OCI-LY7 (cell line): ENCODE measurements at regions not wholly inside any gene's neighbourhood (a gene's known extent, or its start where the extent isn't known, plus 50 kb on each side); places are given as distances from the start of the nearest gene placed in this dataset.

Experiments
- BruUV-seq: library from RNA; stranded (reverse); fragments of 400-500 nt; replicated peaks from 2 replicates; lab custom pipeline; 2021; lab: Mats Ljungman, UMichigan
- CTCF ChIA-PET: fragments of 300-600 bp; sonication (Branson Sonifier 250); formaldehyde crosslinking; loops from one replicate; lab custom pipeline; 2022; ENCODE audit warnings: antibody characterized with exemption; ENCODE audit not compliant: unreplicated experiment; lab: Charles Lee
- POLR2A ChIA-PET: fragments of 300-600 bp; sonication (Branson Sonifier 250); formaldehyde crosslinking; loops from one replicate; lab custom pipeline; 2022; ENCODE audit warnings: antibody characterized with exemption; lab: Charles Lee
- DNase-seq: peaks from one replicate; pipeline ENCODE4 v3.0.0-alpha.2; 2015; ENCODE audit warnings: low spot score
- H2AFZ ChIP-seq: fragments of 200-600 bp; sonication (generic), shearing (Covaris generic); 2 replicates; pipeline ENCODE4 v1.6.1; 2014; ENCODE audit warnings: mild to moderate bottlenecking, antibody characterized with exemption, low read length, moderate library complexity
- H3K27ac ChIP-seq: fragments of 200-600 bp; sonication (generic); 2 replicates; pipeline ENCODE4 v1.5.1; 2014; ENCODE audit warnings: mixed run types, low read depth, mild to moderate bottlenecking, moderate library complexity, low read length, inconsistent platforms; ENCODE audit not compliant: poor library complexity, severe bottlenecking
- H3K36me3 ChIP-seq: fragments of 200-600 bp; sonication (generic); 2 replicates; pipeline ENCODE4 v1.6.1; 2014; ENCODE audit warnings: mild to moderate bottlenecking, antibody characterized with exemption, low read length, moderate library complexity, mixed read lengths; ENCODE audit not compliant: insufficient read depth
- H3K4me1 ChIP-seq: fragments of 200-600 bp; sonication (generic); 2 replicates; pipeline ENCODE4 v1.5.1; 2014; ENCODE audit warnings: mild to moderate bottlenecking, low read length; ENCODE audit not compliant: insufficient read depth, poor library complexity, severe bottlenecking
- H3K4me2 ChIP-seq: fragments of 200-600 bp; sonication (generic); 2 replicates; pipeline ENCODE4 v1.6.1; 2014; ENCODE audit warnings: mild to moderate bottlenecking, low read length
- H3K4me3 ChIP-seq: fragments of 200-600 bp; sonication (generic); 2 replicates; pipeline ENCODE4 v1.5.1; 2014; ENCODE audit warnings: mild to moderate bottlenecking, low read depth, low read length; ENCODE audit not compliant: poor library complexity, severe bottlenecking
- H3K79me2 ChIP-seq: fragments of 200-600 bp; sonication (generic); 2 replicates; pipeline ENCODE4 v1.6.1; 2016; ENCODE audit warnings: low read depth, mild to moderate bottlenecking, low read length, moderate library complexity, mixed read lengths; ENCODE audit not compliant: insufficient read depth
- H3K9me2 ChIP-seq: fragments of 200-600 bp; sonication (generic); 2 replicates; pipeline ENCODE4 v1.6.1; 2016; ENCODE audit warnings: mild to moderate bottlenecking, low read length, mixed read lengths; ENCODE audit not compliant: insufficient read depth
- H3K9me3 ChIP-seq: fragments of 200-600 bp; sonication (generic); 2 replicates; pipeline ENCODE4 v1.6.1; 2014; ENCODE audit warnings: mild to moderate bottlenecking, mixed run types, low read length, mixed read lengths
- H4K20me1 ChIP-seq: fragments of 200-600 bp; sonication (generic); 2 replicates; pipeline ENCODE4 v1.6.1; 2014; ENCODE audit warnings: mild to moderate bottlenecking, antibody characterized with exemption, low read length, moderate library complexity, mixed read lengths; ENCODE audit not compliant: insufficient read depth
- EZH2phosphoT487 ChIP-seq: fragments of 200-600 bp; sonication (generic); IDR thresholded peaks from 2 replicates; pipeline ENCODE4 v1.6.1; 2018; ENCODE audit warnings: low read depth, borderline replicate concordance, mild to moderate bottlenecking, mixed run types, antibody characterized with exemption, low read length, moderate library complexity, mixed read lengths
- intact Hi-C: fragments of 100-400 bp; cut with micrococcal nuclease; formaldehyde crosslinking; loops from one replicate; pipeline ENCODE4 v1.10.0; 2022; ENCODE audit not compliant: unreplicated experiment
- TF ChIP-seq, protein P1 (sequence below): fragments of 200-600 bp; sonication (generic); conservative IDR thresholded peaks from 2 replicates; pipeline ENCODE4 v1.5.1; 2014; ENCODE audit warnings: mild to moderate bottlenecking, antibody characterized with exemption, low read length, moderate library complexity, mixed read lengths

- TF ChIP-seq EZH2phosphoT487, result no peak
- TF ChIP-seq, protein P1, sequence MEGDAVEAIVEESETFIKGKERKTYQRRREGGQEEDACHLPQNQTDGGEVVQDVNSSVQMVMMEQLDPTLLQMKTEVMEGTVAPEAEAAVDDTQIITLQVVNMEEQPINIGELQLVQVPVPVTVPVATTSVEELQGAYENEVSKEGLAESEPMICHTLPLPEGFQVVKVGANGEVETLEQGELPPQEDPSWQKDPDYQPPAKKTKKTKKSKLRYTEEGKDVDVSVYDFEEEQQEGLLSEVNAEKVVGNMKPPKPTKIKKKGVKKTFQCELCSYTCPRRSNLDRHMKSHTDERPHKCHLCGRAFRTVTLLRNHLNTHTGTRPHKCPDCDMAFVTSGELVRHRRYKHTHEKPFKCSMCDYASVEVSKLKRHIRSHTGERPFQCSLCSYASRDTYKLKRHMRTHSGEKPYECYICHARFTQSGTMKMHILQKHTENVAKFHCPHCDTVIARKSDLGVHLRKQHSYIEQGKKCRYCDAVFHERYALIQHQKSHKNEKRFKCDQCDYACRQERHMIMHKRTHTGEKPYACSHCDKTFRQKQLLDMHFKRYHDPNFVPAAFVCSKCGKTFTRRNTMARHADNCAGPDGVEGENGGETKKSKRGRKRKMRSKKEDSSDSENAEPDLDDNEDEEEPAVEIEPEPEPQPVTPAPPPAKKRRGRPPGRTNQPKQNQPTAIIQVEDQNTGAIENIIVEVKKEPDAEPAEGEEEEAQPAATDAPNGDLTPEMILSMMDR, result no peak
- H4K20me1 ChIP-seq, result no peaks in the 10 kb centered on the region
- DNase-seq, result no peak
These were observed 117.2 kb downstream of the GATA6 start for GRCh38 chr18:22286585-22286984.

DNA sequence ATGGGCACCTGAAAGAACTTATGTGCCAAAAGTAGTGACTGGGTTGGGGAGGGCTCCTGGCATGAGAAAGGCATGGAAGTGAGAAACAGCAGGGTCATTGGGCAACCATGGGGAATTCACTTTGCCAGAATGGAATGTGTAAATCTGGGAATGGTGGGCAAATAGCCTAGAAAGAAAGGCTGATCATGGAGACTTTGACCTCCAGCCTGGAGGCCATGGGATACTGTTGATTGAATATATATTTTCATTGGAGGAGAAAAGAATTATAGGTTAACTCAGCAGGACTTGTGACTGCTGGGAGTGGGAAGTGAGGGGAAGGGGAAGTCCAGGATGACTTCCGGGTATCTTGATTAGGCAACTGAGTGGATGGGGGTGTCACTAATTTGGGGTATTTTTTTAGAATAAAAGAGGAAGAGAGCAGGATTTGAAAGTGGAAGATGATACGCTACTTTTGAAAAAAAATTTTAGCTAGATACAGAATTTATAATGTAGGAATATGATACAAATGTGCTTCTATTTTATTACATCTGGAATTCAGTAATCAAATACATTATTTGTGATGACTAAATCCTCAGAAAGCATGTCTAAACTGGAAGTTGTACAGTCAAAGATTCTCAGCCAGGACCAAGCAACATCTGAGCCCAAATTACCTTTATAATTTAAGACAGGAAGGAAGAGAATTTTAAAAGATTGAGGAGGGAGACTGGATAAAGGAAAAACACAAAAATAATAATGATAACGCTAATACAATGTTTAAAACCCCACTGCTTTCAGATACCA is 116.2 kb downstream of the GATA6 start:
- TF ChIP-seq, protein P1, result no peak
- TF ChIP-seq EZH2phosphoT487, result no peak
- no peak overlapping the region for H3K4me2 ChIP-seq
- H3K36me3 ChIP-seq, result no peaks in the 10 kb centered on the region
- no peaks in the 10 kb centered on the region for H3K79me2 ChIP-seq
- CTCF ChIA-PET, result no interaction called here
- no peak overlapping the region for H3K27ac ChIP-seq
- POLR2A ChIA-PET, result no interaction called here
- no TSS peak for BruUV-seq
- H3K9me2 ChIP-seq, result no peaks in the 10 kb centered on the region
- intact Hi-C loops, result no loop called here
- H2AFZ ChIP-seq, result no peak overlapping the region
- no peak overlapping the region for H3K4me3 ChIP-seq
- DNase-seq, result no peak
- H3K4me1 ChIP-seq, result no peaks in the 10 kb centered on the region
- no peaks in the 10 kb centered on the region for H4K20me1 ChIP-seq
- H3K9me3 ChIP-seq, result no peaks in the 10 kb centered on the region

More at GRCh38 chr18:22286585-22286984, 117.2 kb downstream of the GATA6 start:
- H3K9me2 ChIP-seq, result no peaks in the 10 kb centered on the region
- ChIA-PET CTCF (no interaction called here), POLR2A (no interaction called here)
- no peak overlapping the region for H2AFZ ChIP-seq
- H3K4me1 ChIP-seq, result no peaks in the 10 kb centered on the region
- H3K4me3 ChIP-seq, result no peak overlapping the region
- no TSS peak for BruUV-seq
- H3K27ac ChIP-seq, result no peak overlapping the region
- H3K9me3 ChIP-seq, result no peaks in the 10 kb centered on the region
- H3K4me2 ChIP-seq, result no peak overlapping the region
- H3K79me2 ChIP-seq, result no peaks in the 10 kb centered on the region
- no peaks in the 10 kb centered on the region for H3K36me3 ChIP-seq
- intact Hi-C loops, result no loop called here
